SKM-1 treated with dmso at 0.1 percent for 144 hours (cell line): ENCODE measurements at regions not wholly inside any gene's neighbourhood (a gene's known extent, or its start where the extent isn't known, plus 50 kb on each side); places are given as distances from the start of the nearest gene placed in this dataset.
"Not testable (repeated sequence)": the region's sequence is repeated elsewhere in the genome, so short reads cannot be mapped to it uniquely, and the experiment has no call there.

Experiments used
- DNase-seq: peaks from one replicate; lab custom pipeline; 2025; ENCODE audit not compliant: unreplicated experiment; lab: John Stamatoyannopoulos, UW

GRCh38 chrX:115909017-115909416 is 261.5 kb upstream of the AGTR2 start:
- DNase-seq = no peak

- no peak for DNase-seq
These were observed 258.6 kb upstream of the AGTR2 start for GRCh38 chrX:115911967-115912366.

GRCh38 chrX:115912372-115912897 is 258.1 kb upstream of the AGTR2 start:
- no peak for DNase-seq

GRCh38 chrX:115913575-115913974 is 257.0 kb upstream of the AGTR2 start:
- DNase-seq = no peak

GRCh38 chrX:115915625-115916024 is 254.9 kb upstream of the AGTR2 start:
- not testable (repeated sequence) for DNase-seq

GRCh38 chrX:115929480-115929879 is 241.1 kb upstream of the AGTR2 start:
- DNase-seq = no peak

- DNase-seq = no peak
These were observed 234.5 kb upstream of the AGTR2 start for GRCh38 chrX:115936008-115936407.

- DNase-seq = peak; percentile 0
These were observed 231.5 kb upstream of the AGTR2 start for GRCh38 chrX:115939070-115939469.

GRCh38 chrX:115939636-115940160 is 230.8 kb upstream of the AGTR2 start:
- DNase-seq = no peak

- DNase-seq = no peak
These were observed 230.2 kb upstream of the AGTR2 start for GRCh38 chrX:115940348-115940747.

- DNase-seq = no peak
These were observed 229.6 kb upstream of the AGTR2 start for GRCh38 chrX:115940888-115941332.

GRCh38 chrX:115941388-115941787 is 229.2 kb upstream of the AGTR2 start:
- DNase-seq = no peak

GRCh38 chrX:115946059-115946458 is 224.5 kb upstream of the AGTR2 start:
- DNase-seq = no peak

GRCh38 chrX:115948018-115948923 is 222.3 kb upstream of the AGTR2 start:
- DNase-seq = no peak

- no peak for DNase-seq
These were observed 220.4 kb upstream of the AGTR2 start for GRCh38 chrX:115949900-115950822.

GRCh38 chrX:115952417-115953092 is 218.0 kb upstream of the AGTR2 start:
- DNase-seq = no peak

GRCh38 chrX:115957862-115958490 is 212.6 kb upstream of the AGTR2 start:
- DNase-seq = no peak

- DNase-seq = no peak
These were observed 211.7 kb upstream of the AGTR2 start for GRCh38 chrX:115958687-115959359.

- DNase-seq = no peak
These were observed 210.0 kb upstream of the AGTR2 start for GRCh38 chrX:115960440-115961084.
